OCI-LY3 (cell line): ENCODE measurements at regions not wholly inside any gene's neighbourhood (a gene's known extent, or its start where the extent isn't known, plus 50 kb on each side); places are given as distances from the start of the nearest gene placed in this dataset.

ENCODE experiments used
- H2AFZ ChIP-seq: fragments of 200-600, 300-600 bp; shearing (Covaris generic); 2 replicates; pipeline ENCODE4 v1.6.0; 2014; ENCODE audit warnings: antibody characterized with exemption, low read depth, low read length
- H3K27ac ChIP-seq: fragments of 200-600, 300-600 bp; sonication (generic); 2 replicates; pipeline ENCODE4 v1.5.1; 2014; ENCODE audit warnings: mild to moderate bottlenecking, low read length, moderate library complexity, mixed read lengths
- H3K27me3 ChIP-seq: fragments of 200-600, 300-600 bp; sonication (generic); 2 replicates; pipeline ENCODE4 v1.6.1; 2014; ENCODE audit warnings: low read depth, low read length, mixed read lengths
- H3K36me3 ChIP-seq: fragments of 200-600, 300-600 bp; sonication (generic); replicated peaks from 2 replicates; pipeline ENCODE3; 2014; ENCODE audit warnings: low read depth, low read length, mixed read lengths
- H3K4me1 ChIP-seq: fragments of 300-600, 200-600 bp; sonication (generic); 2 replicates; pipeline ENCODE4 v1.6.1; 2014; ENCODE audit warnings: low read length, mixed read lengths
- H3K4me2 ChIP-seq: fragments of 200-600, 300-600 bp; sonication (generic); 2 replicates; pipeline ENCODE4 v1.6.1; 2014; ENCODE audit warnings: low read length, mixed read lengths
- H3K4me3 ChIP-seq: fragments of 300-600, 200-600 bp; sonication (generic); 2 replicates; pipeline ENCODE4 v1.5.1; 2014; ENCODE audit warnings: antibody characterized with exemption, mild to moderate bottlenecking, low read length, moderate library complexity
- H3K79me2 ChIP-seq: fragments of 300-600, 200-600 bp; shearing (Covaris generic); 2 replicates; pipeline ENCODE4 v1.6.1; 2014; ENCODE audit warnings: mild to moderate bottlenecking, low read length, mixed read lengths
- H3K9ac ChIP-seq: fragments of 300-600, 200-600 bp; shearing (Covaris generic); 2 replicates; pipeline ENCODE4 v1.6.0; 2014; ENCODE audit warnings: mild to moderate bottlenecking, low read length, moderate library complexity
- H3K9me3 ChIP-seq: fragments of 200-600, 300-600 bp; shearing (Covaris generic); 2 replicates; pipeline ENCODE4 v1.6.1; 2014; ENCODE audit warnings: low read length, mixed read lengths; ENCODE audit not compliant: insufficient read depth
- H4K20me1 ChIP-seq: fragments of 200-600, 300-600 bp; sonication (generic); 2 replicates; pipeline ENCODE4 v1.6.1; 2016; ENCODE audit warnings: low read length, mixed read lengths; ENCODE audit not compliant: insufficient read depth
- CTCF ChIP-seq: fragments of 200-600, 300-600 bp; sonication (generic); IDR thresholded peaks from 2 replicates; pipeline ENCODE4 v1.5.1; 2014; ENCODE audit warnings: antibody characterized with exemption, low read length, low read depth
- EZH2phosphoT487 ChIP-seq: fragments of 200-600 bp; shearing (Covaris generic); IDR thresholded peaks from 2 replicates; pipeline ENCODE4 v1.6.1; 2018; ENCODE audit warnings: antibody characterized with exemption, mixed run types, low read depth

DNA sequence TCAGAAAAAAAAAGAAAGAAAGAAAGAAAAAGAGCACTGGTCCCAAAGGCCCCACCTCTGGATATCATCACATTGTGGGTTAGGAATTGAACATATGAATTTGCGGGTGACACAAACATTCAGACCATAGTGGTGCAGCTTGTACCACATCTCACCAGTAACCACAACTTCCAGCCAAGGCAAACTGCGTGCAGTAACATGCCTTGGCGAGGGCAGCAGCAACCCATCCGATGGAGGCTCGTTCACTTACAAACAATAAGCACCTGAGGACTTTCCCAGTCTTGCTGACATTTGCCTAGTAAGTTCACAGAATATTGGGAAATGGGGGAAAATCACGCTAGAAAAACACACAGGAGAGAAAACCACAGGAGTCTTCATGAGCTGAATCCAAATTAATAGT lies 508.1 kb downstream of the ZNF608 start:
- no peak overlapping the region for H2AFZ ChIP-seq
- H3K27me3 ChIP-seq = no peaks in the 10 kb centered on the region
- no peaks in the 10 kb centered on the region for H3K79me2 ChIP-seq
- no peaks in the 10 kb centered on the region for H3K9me3 ChIP-seq
- H3K9ac ChIP-seq = no peak overlapping the region
- no peaks in the 10 kb centered on the region for H4K20me1 ChIP-seq
- no peaks in the 10 kb centered on the region for H3K4me1 ChIP-seq
- H3K27ac ChIP-seq = no peak overlapping the region
- H3K4me2 ChIP-seq = no peak overlapping the region
- no peak for TF ChIP-seq EZH2phosphoT487
- TF ChIP-seq CTCF = no peak
- no peak overlapping the region for H3K4me3 ChIP-seq
- no peaks in the 10 kb centered on the region for H3K36me3 ChIP-seq

- Histone ChIP-seq H3K79me2 (no peaks in the 10 kb centered on the region), H4K20me1 (no peaks in the 10 kb centered on the region), H3K27ac (no peak overlapping the region), H3K36me3 (no peaks in the 10 kb centered on the region), H3K4me2 (no peak overlapping the region), H3K4me1 (peaks cover 5% of the 10 kb centered on the region), H2AFZ (no peak overlapping the region), H3K9ac (no peak overlapping the region), H3K27me3 (no peaks in the 10 kb centered on the region), H3K4me3 (no peak overlapping the region), H3K9me3 (no peaks in the 10 kb centered on the region)
- TF ChIP-seq CTCF (no peak), EZH2phosphoT487 (no peak)
Observed at GRCh38 chr5:124237206-124237695, 509.2 kb downstream of the ZNF608 start.

DNA sequence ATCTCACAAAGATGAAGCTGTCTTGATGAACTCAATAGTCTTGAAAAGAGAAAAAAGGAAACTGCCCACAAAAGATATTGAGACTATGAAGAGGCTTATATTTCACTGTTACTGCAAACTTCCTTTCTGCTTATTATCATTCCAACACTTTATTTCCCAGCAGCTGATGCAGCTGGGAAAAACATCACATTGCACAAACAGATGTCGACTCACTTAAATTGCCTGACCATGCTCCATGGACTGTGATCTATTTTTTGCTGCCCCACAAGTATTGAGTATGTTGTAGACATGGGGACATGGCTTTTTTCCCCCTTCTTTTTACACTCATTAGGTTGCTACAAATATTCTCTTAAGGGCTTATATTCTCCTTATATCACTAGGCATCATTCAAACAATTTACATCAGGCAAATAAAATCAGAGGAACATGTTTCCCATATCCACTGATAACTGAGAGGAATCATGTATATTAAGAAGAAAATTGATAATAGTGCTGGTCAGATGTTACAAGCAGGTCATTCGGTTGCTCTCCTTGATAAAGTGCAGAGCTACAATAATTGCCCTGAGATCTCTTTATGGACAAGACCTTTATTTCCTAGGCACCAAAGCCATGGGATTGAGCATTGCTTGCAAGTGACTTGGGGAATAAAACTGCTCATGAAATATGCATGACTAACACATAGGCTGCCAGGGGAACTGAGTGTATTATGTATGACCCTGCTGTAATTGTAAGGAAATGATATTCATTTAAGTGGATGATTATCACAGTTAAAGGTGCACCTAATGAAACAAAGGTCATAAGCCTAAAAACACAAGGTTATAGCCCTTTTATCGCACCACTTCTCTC lies 509.9 kb downstream of the ZNF608 start:
- Histone ChIP-seq H3K36me3 (no peaks in the 10 kb centered on the region), H3K9ac (no peak overlapping the region), H3K4me1 (peaks cover 11% of the 10 kb centered on the region), H3K27ac (no peak overlapping the region), H2AFZ (no peak overlapping the region), H3K9me3 (no peaks in the 10 kb centered on the region), H3K4me2 (no peak overlapping the region), H3K27me3 (no peaks in the 10 kb centered on the region), H4K20me1 (no peaks in the 10 kb centered on the region), H3K79me2 (no peaks in the 10 kb centered on the region), H3K4me3 (no peak overlapping the region)
- TF ChIP-seq CTCF (no peak), EZH2phosphoT487 (no peak)

GRCh38 chr5:124235576-124235975 lies 510.9 kb downstream of the ZNF608 start:
- Histone ChIP-seq H3K4me2 (no peak overlapping the region), H3K9me3 (no peaks in the 10 kb centered on the region), H3K27ac (no peak overlapping the region), H3K27me3 (no peaks in the 10 kb centered on the region), H3K36me3 (no peaks in the 10 kb centered on the region), H4K20me1 (no peaks in the 10 kb centered on the region), H3K4me3 (no peak overlapping the region), H2AFZ (no peak overlapping the region), H3K4me1 (peaks cover 22% of the 10 kb centered on the region), H3K79me2 (no peaks in the 10 kb centered on the region), H3K9ac (no peak overlapping the region)
- TF ChIP-seq CTCF (no peak), EZH2phosphoT487 (no peak)
